CD4-positive, alpha-beta memory T cell (primary cell): ENCODE measurements at regions not wholly inside any gene's neighbourhood (a gene's known extent, or its start where the extent isn't known, plus 50 kb on each side); places are given as distances from the start of the nearest gene placed in this dataset.
"Not testable (repeated sequence)": the region's sequence is repeated elsewhere in the genome, so short reads cannot be mapped to it uniquely, and the experiment has no call there.

Source experiments
- CTCF ChIA-PET: fragments of 350-600 bp; sonication (Branson Sonifier 250); formaldehyde crosslinking; loops from one replicate; lab custom pipeline; 2021; ENCODE audit warnings: inconsistent platforms; ENCODE audit not compliant: partially characterized antibody; lab: Charles Lee
- POLR2A ChIA-PET: fragments of 350-600 bp; sonication (Branson Sonifier 250); formaldehyde crosslinking; loops from one replicate; lab custom pipeline; 2021; ENCODE audit not compliant: partially characterized antibody; lab: Charles Lee
- DNase-seq, 5 donors: peaks; one replicate each; pipeline versions ENCODE4 v3.0.0 to v3.0.0-alpha.2; 2020 to 2022; ENCODE audit warnings: mixed read lengths in 1 of 5
- H3K27ac ChIP-seq: one replicate; pipeline ENCODE4 v1.7.0; 2013; ENCODE audit warnings: low read depth, low read length
- H3K27me3 ChIP-seq: 2 replicates; pipeline ENCODE4 v1.7.0; 2013; ENCODE audit warnings: mild to moderate bottlenecking, low read length, moderate library complexity; ENCODE audit not compliant: insufficient read depth
- H3K36me3 ChIP-seq: 2 replicates; pipeline ENCODE4 v1.7.0; 2013; ENCODE audit warnings: mild to moderate bottlenecking, low read length, moderate library complexity; ENCODE audit not compliant: insufficient read depth
- H3K4me1 ChIP-seq: 2 replicates; pipeline ENCODE4 v1.7.0; 2013; ENCODE audit warnings: mild to moderate bottlenecking, low read length, moderate library complexity; ENCODE audit not compliant: insufficient read depth
- H3K4me3 ChIP-seq, 2 donors: one replicate each; pipeline ENCODE4 v1.7.0; 2013; ENCODE audit warnings: low read length in 2 of 2, mild to moderate bottlenecking in 1 of 2
- H3K9me3 ChIP-seq, 2 donors: one replicate each; pipeline ENCODE4 v1.7.0; 2013; ENCODE audit warnings: low read length in 2 of 2, control low read depth in 1 of 2; ENCODE audit not compliant: control insufficient read depth in 1 of 2
- H3K27ac Mint-ChIP-seq, 7 donors: one replicate each; pipeline ENCODE4 v1.8.0; 2020 to 2021; ENCODE audit warnings: mixed read lengths in 7 of 7, mild to moderate bottlenecking in 6 of 7, inconsistent platforms in 3 of 7, moderate library complexity in 3 of 7
- H3K27me3 Mint-ChIP-seq, 2 donors: one replicate each; pipeline ENCODE4 v1.8.0; 2020 to 2021; ENCODE audit warnings: mixed read lengths in 2 of 2
- H3K36me3 Mint-ChIP-seq, 2 donors: one replicate each; pipeline ENCODE4 v1.8.0; 2020 to 2021; ENCODE audit warnings: mixed read lengths in 2 of 2, inconsistent platforms in 1 of 2, mild to moderate bottlenecking in 1 of 2
- H3K4me1 Mint-ChIP-seq, 4 donors: one replicate each; pipeline ENCODE4 v1.8.0; 2020 to 2021; ENCODE audit warnings: mixed read lengths in 4 of 4, mild to moderate bottlenecking in 1 of 4
- H3K4me3 Mint-ChIP-seq, 8 donors: one replicate each; pipeline ENCODE4 v1.8.0; 2020 to 2021; ENCODE audit warnings: mixed read lengths in 8 of 8, mild to moderate bottlenecking in 7 of 8, moderate library complexity in 6 of 8, inconsistent platforms in 3 of 8
- H3K9me3 Mint-ChIP-seq, 8 donors: one replicate each; pipeline ENCODE4 v1.8.0; 2020 to 2021; ENCODE audit warnings: mixed read lengths in 8 of 8, mild to moderate bottlenecking in 5 of 8, inconsistent platforms in 3 of 8, moderate library complexity in 1 of 8
- intact Hi-C: fragments of 100-400 bp; cut with micrococcal nuclease; formaldehyde crosslinking; loops from one replicate; pipeline ENCODE4 v1.15.1; 2023

DNA sequence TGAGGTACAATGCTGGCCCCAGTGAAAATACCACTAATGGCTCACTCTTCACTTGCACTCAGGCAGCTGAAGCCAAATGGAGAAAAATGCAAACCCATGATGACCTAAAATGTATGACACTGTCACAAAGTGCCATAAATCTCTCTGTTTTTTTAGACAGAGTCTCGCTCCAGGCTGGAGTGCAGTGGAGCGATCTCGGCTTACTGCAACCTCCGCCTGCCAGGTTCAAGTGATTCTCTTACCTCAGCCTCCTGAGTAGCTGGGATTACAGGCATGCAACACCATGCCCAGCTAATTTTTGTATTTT lies 64.5 kb upstream of the CCNY start:
- H3K36me3 ChIP-seq, H3K4me1 Mint-ChIP-seq, H3K4me1 ChIP-seq, POLR2A ChIA-PET, H3K4me3 Mint-ChIP-seq, H3K4me3 ChIP-seq, H3K27me3 ChIP-seq, CTCF ChIA-PET, H3K27me3 Mint-ChIP-seq, H3K36me3 Mint-ChIP-seq, H3K27ac ChIP-seq, H3K9me3 ChIP-seq, H3K27ac Mint-ChIP-seq, intact Hi-C loops, DNase-seq: not testable (repeated sequence)
- H3K9me3 Mint-ChIP-seq, result peaks cover 0 to 11% (median 4%) of the 10 kb centered on the region in 8 donors

- DNase-seq, CTCF ChIA-PET, H3K27ac Mint-ChIP-seq, H3K9me3 ChIP-seq, H3K27me3 ChIP-seq, H3K4me1 Mint-ChIP-seq, POLR2A ChIA-PET, H3K36me3 Mint-ChIP-seq, H3K4me3 Mint-ChIP-seq, H3K27ac ChIP-seq, intact Hi-C loops, H3K27me3 Mint-ChIP-seq, H3K36me3 ChIP-seq, H3K4me1 ChIP-seq, H3K4me3 ChIP-seq: not testable (repeated sequence)
- H3K9me3 Mint-ChIP-seq, result peaks cover 0 to 11% (median 4%) of the 10 kb centered on the region in 8 donors
These were observed 63.9 kb upstream of the CCNY start for GRCh38 chr10:35272401-35272800.

DNA sequence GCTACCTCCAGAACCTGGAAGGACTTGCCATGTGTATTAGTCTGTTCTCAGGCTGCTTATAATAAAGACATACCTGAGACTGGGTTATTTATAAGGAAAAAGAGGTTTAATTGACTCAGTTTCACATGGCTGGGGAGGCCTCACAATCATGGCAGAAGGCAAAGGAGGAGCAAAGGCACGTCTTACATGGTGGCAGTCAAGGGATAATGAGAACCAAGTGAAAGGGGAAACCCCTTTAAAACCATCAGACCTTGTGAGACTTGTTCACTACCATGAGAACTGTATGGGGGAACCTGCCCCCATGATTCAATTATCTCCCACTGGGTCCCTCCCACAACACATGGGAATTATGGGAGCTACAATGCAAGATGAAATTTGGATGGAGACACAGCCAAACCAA lies 62.3 kb upstream of the CCNY start:
- H3K9me3 ChIP-seq, H3K27me3 ChIP-seq, H3K36me3 Mint-ChIP-seq, H3K27me3 Mint-ChIP-seq, H3K4me1 ChIP-seq, intact Hi-C loops, CTCF ChIA-PET, H3K36me3 ChIP-seq, H3K27ac ChIP-seq, POLR2A ChIA-PET, H3K4me3 ChIP-seq, H3K4me1 Mint-ChIP-seq, DNase-seq, H3K4me3 Mint-ChIP-seq, H3K27ac Mint-ChIP-seq: not testable (repeated sequence)
- H3K9me3 Mint-ChIP-seq, result peaks cover 0 to 11% (median 4%) of the 10 kb centered on the region in 8 donors

GRCh38 chr10:35274498-35275060 lies 61.7 kb upstream of the CCNY start:
- Mint-ChIP-seq H3K4me1 (peaks cover 0 to 6% (median 5%) of the 10 kb centered on the region in 4 donors), H3K9me3 (peaks cover 0 to 11% (median 4%) of the 10 kb centered on the region in 8 donors), H3K36me3 (no peaks in the 10 kb centered on the region), H3K27ac (no peak overlapping the region), H3K27me3 (peaks cover 0 to 2% of the 10 kb centered on the region in 2 donors), H3K4me3 (no peak overlapping the region)
- intact Hi-C loops, result no loop called here
- DNase-seq, result no peak
- no peaks in the 10 kb centered on the region for H3K36me3 ChIP-seq
- POLR2A ChIA-PET, result no interaction called here
- no peaks in the 10 kb centered on the region for H3K4me1 ChIP-seq
- H3K4me3 ChIP-seq, result no peak overlapping the region
- H3K9me3 ChIP-seq, result no peaks in the 10 kb centered on the region
- CTCF ChIA-PET, result no interaction called here
- H3K27me3 ChIP-seq, result no peaks in the 10 kb centered on the region
- H3K27ac ChIP-seq, result no peak overlapping the region

DNA sequence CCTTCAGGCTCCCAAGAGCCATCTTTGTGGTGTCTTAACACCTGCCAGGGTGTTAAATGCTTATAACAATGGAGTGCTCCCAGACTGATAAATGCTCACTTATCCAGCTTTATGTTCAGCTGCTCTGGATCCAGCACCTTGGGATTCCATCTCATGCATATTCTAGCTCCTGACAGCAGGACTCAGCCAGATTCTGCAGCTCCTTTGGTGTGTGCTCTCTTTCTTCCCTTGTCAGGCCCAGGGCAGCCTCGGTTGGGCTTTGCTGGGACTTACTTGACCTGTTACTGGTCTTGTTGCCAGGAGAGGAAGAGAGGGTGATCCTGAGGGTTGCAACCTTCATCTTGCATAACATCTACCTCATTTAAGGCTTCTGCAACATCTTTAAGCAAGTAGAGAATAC lies 59.4 kb upstream of the CCNY start:
- no peak overlapping the region for H3K27ac Mint-ChIP-seq
- H3K36me3 Mint-ChIP-seq, result no peaks in the 10 kb centered on the region
- H3K4me1 Mint-ChIP-seq, result peaks cover 0 to 3% (median 0%) of the 10 kb centered on the region in 4 donors
- no peaks in the 10 kb centered on the region for H3K36me3 ChIP-seq
- H3K27me3 Mint-ChIP-seq, result peaks cover 0 to 2% of the 10 kb centered on the region in 2 donors
- no peak overlapping the region for H3K4me3 ChIP-seq
- no peak for DNase-seq
- H3K27me3 ChIP-seq, result no peaks in the 10 kb centered on the region
- H3K4me3 Mint-ChIP-seq, result no peak overlapping the region
- intact Hi-C loops, result no loop called here
- no peak overlapping the region for H3K27ac ChIP-seq
- POLR2A ChIA-PET, result no interaction called here
- no peaks in the 10 kb centered on the region for H3K9me3 ChIP-seq
- CTCF ChIA-PET, result interaction anchor here (1.0 kb wide), 2 partner anchors 10 kb away, joined by 3 to 4 read pairs; no protein-coding TSS in a partner anchor
- H3K9me3 Mint-ChIP-seq, result peaks cover 0 to 14% (median 7%) of the 10 kb centered on the region in 8 donors
- H3K4me1 ChIP-seq, result no peaks in the 10 kb centered on the region

- H3K9me3 Mint-ChIP-seq, POLR2A ChIA-PET, DNase-seq, H3K27me3 Mint-ChIP-seq, H3K4me3 ChIP-seq, H3K27ac ChIP-seq, H3K27me3 ChIP-seq, H3K27ac Mint-ChIP-seq, H3K9me3 ChIP-seq, H3K36me3 Mint-ChIP-seq, intact Hi-C loops, H3K36me3 ChIP-seq, H3K4me1 Mint-ChIP-seq, H3K4me1 ChIP-seq: not testable (repeated sequence)
- H3K4me3 Mint-ChIP-seq, result peak overlapping the region in 1 of 8 donors; percentile 43
- CTCF ChIA-PET, result interaction anchor here (1.2 kb wide), 1 partner anchor 356 kb away, joined by 4 read pairs; no protein-coding TSS in a partner anchor
These were observed 56.1 kb upstream of the CCNY start for GRCh38 chr10:35280246-35280645.
